OCI-LY7 (cell line): ENCODE measurements at regions not wholly inside any gene's neighbourhood (a gene's known extent, or its start where the extent isn't known, plus 50 kb on each side); places are given as distances from the start of the nearest gene placed in this dataset.

Source experiments
- EZH2phosphoT487 ChIP-seq: fragments of 200-600 bp; sonication (generic); IDR thresholded peaks from 2 replicates; pipeline ENCODE4 v1.6.1; 2018; ENCODE audit warnings: low read depth, borderline replicate concordance, mild to moderate bottlenecking, mixed run types, antibody characterized with exemption, low read length, moderate library complexity, mixed read lengths
- TF ChIP-seq, protein P1 (sequence below): fragments of 200-600 bp; sonication (generic); conservative IDR thresholded peaks from 2 replicates; pipeline ENCODE4 v1.5.1; 2014; ENCODE audit warnings: mild to moderate bottlenecking, antibody characterized with exemption, low read length, moderate library complexity, mixed read lengths

DNA sequence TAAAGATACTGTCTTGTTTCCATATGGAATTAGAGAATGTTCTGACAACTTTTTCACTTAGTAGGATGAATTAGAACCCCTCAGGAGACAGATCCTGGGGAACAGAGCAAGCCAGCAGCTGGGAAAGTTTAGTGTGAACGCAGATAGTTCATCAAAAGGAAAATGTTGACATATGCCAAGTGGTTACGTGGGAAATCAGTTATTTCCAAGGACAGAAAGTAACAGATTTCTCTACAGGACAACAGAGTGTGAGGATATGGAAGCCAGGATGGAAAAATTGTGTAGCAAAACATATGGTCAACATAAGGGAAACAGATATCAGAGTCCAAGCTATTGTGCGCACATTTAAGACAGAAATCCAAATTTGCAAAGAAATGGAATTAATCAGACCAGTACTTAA, 419.5 kb downstream of the LRRIQ3 start:
- TF ChIP-seq, protein P1, sequence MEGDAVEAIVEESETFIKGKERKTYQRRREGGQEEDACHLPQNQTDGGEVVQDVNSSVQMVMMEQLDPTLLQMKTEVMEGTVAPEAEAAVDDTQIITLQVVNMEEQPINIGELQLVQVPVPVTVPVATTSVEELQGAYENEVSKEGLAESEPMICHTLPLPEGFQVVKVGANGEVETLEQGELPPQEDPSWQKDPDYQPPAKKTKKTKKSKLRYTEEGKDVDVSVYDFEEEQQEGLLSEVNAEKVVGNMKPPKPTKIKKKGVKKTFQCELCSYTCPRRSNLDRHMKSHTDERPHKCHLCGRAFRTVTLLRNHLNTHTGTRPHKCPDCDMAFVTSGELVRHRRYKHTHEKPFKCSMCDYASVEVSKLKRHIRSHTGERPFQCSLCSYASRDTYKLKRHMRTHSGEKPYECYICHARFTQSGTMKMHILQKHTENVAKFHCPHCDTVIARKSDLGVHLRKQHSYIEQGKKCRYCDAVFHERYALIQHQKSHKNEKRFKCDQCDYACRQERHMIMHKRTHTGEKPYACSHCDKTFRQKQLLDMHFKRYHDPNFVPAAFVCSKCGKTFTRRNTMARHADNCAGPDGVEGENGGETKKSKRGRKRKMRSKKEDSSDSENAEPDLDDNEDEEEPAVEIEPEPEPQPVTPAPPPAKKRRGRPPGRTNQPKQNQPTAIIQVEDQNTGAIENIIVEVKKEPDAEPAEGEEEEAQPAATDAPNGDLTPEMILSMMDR, result no peak
- TF ChIP-seq EZH2phosphoT487, result no peak
